ENCODE measurements at regions not wholly inside any gene's neighbourhood (a gene's known extent, or its start where the extent isn't known, plus 50 kb on each side); places are given as distances from the start of the nearest gene placed in this dataset.

DNA sequence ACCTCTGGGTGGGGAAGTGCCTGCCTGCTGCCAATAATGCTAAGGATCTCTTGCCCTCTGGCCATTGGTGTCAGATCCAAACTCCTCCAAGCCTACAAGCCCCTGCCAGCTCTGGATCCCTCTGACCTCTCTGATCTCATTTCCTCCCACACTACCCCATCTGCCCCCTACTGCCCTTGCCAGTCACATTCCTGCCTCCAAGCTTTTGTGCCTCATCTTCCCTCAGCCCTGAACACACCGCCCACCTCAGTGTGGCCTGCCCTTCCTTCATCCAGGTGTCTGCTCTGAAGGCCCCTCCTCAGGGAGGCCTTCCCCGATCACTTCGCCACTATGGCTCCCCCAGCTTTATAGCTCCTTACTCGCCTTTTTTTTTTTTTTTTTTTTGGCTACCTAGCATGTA is 161.0 kb upstream of the GLI2 start:
- ChIA-PET POLR2A (ENCODE audit: low non-redundant PET) (no interaction called here), CTCF (interaction anchor here (0.5 to 0.6 kb wide), 2 partner anchors 8 to 95 kb away, joined by 3 to 5 read pairs; no protein-coding TSS in a partner anchor)
- no peak for DNase-seq (ENCODE audit: low spot score)
- TF ChIP-seq, protein P1, sequence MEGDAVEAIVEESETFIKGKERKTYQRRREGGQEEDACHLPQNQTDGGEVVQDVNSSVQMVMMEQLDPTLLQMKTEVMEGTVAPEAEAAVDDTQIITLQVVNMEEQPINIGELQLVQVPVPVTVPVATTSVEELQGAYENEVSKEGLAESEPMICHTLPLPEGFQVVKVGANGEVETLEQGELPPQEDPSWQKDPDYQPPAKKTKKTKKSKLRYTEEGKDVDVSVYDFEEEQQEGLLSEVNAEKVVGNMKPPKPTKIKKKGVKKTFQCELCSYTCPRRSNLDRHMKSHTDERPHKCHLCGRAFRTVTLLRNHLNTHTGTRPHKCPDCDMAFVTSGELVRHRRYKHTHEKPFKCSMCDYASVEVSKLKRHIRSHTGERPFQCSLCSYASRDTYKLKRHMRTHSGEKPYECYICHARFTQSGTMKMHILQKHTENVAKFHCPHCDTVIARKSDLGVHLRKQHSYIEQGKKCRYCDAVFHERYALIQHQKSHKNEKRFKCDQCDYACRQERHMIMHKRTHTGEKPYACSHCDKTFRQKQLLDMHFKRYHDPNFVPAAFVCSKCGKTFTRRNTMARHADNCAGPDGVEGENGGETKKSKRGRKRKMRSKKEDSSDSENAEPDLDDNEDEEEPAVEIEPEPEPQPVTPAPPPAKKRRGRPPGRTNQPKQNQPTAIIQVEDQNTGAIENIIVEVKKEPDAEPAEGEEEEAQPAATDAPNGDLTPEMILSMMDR (conservative IDR thresholded peaks at IDR 0.05; ENCODE audit: low read depth), result no peak
- no peak overlapping the region for H3K27ac ChIP-seq

DNA sequence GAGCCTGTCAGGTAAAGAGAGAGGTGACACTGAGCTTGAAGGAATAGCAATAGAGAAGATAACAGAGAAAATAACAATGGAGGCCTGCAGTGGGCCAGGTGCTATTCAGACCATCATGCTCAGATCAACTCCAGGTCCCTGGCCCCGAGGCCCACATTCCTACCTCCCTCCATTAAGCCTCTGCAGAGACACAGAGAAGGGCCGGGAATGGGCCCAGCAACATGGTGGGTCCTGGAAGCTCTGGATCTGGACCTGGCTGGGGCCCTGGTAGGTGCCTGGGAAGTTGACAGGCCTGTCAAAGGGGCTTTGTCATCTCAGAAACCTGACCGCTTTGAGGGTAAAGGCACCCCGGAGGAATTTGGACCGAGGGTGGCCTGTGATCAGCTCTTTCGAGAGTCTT is 159.7 kb upstream of the GLI2 start:
- no peak overlapping the region for H3K27ac ChIP-seq
- CTCF ChIA-PET, result interaction anchor here (1.0 kb wide), 1 partner anchor 111 kb away, joined by 3 read pairs; no protein-coding TSS in a partner anchor
- POLR2A ChIA-PET (ENCODE audit: low non-redundant PET), result no interaction called here
- no peak for DNase-seq (ENCODE audit: low spot score)
- TF ChIP-seq, protein P1 (conservative IDR thresholded peaks at IDR 0.05; ENCODE audit: low read depth), result no peak

DNA sequence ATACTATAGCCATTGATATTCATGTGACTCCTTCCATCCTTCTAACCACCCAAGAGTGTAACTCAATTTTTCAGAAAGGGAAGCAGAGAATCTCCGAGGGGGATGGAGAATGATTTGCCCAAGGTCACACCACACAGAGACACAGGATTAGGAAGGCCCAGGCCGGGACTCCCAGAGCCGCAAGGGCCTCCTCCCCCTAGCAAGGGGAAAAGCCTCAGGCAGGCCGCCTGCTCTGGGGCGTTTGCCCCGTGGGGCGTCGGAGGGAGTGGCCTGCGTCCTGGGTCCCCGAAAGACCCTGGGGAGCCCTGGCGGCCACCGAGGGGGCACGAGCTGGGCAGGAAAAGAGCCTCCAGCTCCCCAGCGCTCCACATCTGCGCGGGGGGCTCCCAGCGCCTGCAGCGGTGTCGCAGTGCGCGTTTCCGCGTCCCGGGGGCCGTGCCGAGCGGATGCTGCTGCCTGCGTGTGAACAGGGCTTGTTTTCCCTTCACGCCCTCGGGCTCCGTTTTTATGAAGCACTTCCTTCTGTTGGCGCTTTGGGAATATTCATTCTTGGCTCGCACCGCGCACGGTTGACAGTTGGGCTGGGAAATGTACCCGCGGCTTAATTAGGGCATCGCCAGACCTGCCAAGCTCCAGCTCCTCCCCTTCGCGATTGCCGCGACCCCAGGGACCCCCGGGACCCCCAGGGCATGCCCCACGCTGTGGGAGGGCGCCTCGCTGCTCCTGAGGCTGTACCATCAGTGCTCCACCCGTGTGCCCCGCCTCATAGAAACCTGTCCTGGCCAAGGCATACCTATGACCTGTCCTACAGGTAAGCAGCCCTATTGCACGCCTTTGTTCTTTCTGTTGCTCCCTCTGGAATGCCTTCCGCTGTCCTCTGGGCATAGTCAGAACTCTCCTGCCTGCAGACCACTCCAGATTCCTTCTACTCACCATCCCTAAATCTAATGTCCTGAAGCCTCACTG is 158.9 kb upstream of the GLI2 start:
- no peak for DNase-seq (ENCODE audit: low spot score)
- CTCF ChIA-PET, result interaction anchor here (1.0 kb wide), 1 partner anchor 112 kb away, joined by 3 read pairs; no protein-coding TSS in a partner anchor
- TF ChIP-seq, protein P1 (conservative IDR thresholded peaks at IDR 0.05; ENCODE audit: low read depth), result no peak
- POLR2A ChIA-PET (ENCODE audit: low non-redundant PET), result no interaction called here
- no peak overlapping the region for H3K27ac ChIP-seq

DNA sequence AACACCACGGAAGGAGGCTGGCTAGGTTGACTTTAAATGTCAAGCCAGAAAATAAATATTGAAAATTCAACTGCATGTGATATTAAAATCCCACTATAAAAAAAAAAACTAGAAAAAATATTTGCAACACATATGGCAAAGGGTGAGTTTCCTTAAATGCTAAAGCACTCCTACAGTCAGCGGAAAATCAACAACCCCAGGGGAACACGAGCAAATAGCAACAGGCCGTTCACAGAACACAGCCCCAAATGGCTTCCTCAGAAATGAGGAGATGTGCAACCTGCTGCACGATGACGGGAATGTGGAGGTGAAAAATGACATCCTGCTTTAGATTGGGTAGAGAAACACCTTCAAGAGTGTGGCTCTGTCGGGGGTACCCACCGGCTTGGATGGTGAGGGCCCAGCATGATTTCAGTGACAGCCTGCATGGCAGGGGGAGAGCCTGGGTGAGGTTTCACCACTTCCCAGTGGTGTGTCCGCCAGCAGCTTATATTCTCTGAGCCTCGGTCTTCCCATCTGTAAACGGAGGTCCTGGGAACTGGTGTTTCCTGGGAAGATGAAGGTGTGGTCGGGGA is 157.9 kb upstream of the GLI2 start:
- DNase-seq (ENCODE audit: low spot score), result no peak
- H3K27ac ChIP-seq, result no peak overlapping the region
- TF ChIP-seq, protein P1 (conservative IDR thresholded peaks at IDR 0.05; ENCODE audit: low read depth), result no peak
- POLR2A ChIA-PET (ENCODE audit: low non-redundant PET), result no interaction called here
- CTCF ChIA-PET, result interaction anchor here (0.6 kb wide), 1 partner anchor 316 kb away, joined by 3 read pairs; no protein-coding TSS in a partner anchor

DNA sequence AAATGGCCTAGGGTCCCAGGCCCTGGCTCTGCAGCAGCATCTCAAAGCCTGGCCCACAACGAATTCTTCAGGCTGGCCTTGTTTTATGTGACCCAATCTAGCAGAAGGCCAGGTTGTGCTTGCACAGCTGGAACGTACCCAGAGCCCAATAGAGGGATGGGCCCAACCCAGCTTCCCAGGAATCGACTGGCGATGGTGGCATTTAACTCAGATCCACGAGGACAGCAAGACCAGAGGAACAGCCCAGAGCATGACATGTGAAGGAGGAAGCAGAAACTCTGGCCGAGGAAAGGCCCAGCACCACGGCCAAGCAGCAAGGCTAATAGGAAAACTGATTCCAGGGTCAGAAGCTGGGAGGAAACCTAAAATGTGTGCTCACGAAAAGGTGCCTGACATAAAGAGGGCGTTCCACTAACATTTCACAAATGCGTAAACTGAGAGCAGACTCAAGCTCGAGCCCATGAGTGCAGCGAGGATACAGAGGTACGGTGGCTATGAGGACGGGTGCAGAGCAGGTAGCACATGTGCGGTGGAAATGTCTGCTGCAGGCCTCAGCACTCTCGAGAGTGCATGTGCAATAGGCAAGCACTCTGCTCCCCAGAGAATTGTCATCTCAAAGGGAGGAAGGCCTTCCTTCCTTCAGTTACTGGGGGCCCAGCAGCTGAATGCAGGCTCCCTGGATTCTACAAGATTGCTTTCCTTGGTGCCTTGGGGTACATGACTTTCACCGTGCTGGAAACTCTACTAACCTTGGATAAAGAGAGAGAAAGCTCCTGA is 156.9 kb upstream of the GLI2 start:
- POLR2A ChIA-PET (ENCODE audit: low non-redundant PET), result no interaction called here
- CTCF ChIA-PET, result interaction anchor here (0.6 kb wide), 1 partner anchor 315 kb away, joined by 3 read pairs; no protein-coding TSS in a partner anchor
- DNase-seq (ENCODE audit: low spot score), result no peak
- TF ChIP-seq, protein P1 (conservative IDR thresholded peaks at IDR 0.05; ENCODE audit: low read depth), result no peak
- H3K27ac ChIP-seq, result no peak overlapping the region
